ENCODE measurements at regions not wholly inside any gene's neighbourhood (a gene's known extent, or its start where the extent isn't known, plus 50 kb on each side); places are given as distances from the start of the nearest gene placed in this dataset.
A peak's percentile ranks its signal among the peaks of the same experiment; 100 is the strongest.
"Not testable (repeated sequence)": the region's sequence is repeated elsewhere in the genome, so short reads cannot be mapped to it uniquely, and the experiment has no call there.

DNA sequence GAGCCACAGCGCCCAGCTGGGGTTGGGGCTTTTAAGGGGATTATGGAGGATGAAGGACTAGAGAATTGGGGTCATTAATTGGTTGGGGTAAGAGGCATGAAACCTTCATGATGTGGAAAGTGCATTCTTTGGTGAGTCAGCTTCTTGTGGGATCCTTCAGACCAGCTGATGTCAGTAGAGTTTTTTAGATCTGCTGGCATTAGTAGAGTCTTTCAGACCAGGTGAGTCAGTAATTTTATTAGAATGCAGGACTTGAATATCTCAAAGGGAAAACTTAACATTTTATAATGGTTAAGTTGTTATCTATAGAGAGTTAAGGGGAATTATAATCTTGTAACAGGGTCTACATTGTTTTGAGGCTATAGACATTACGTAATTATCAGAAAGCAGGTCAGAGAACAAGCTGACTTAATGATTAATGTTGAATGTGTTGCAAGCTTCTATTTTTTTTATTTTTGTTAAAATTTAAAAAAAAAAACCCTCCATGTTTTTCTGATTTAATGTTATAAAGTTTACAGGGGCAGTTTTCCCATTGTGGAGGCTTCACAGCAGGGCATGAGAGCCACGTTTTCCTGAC, 160.9 kb upstream of the FMN2 start:
- no peak for DNase-seq (ENCODE audit: low spot score)

- DNase-seq (ENCODE audit: low spot score) = no peak
Observed at GRCh38 chr1:239931341-239931740, 160.3 kb upstream of the FMN2 start.

GRCh38 chr1:239939602-239940001, 152.1 kb upstream of the FMN2 start:
- no peak for DNase-seq (ENCODE audit: low spot score)

GRCh38 chr1:239943761-239944160, 147.9 kb upstream of the FMN2 start:
- no peak for DNase-seq (ENCODE audit: low spot score)

DNA sequence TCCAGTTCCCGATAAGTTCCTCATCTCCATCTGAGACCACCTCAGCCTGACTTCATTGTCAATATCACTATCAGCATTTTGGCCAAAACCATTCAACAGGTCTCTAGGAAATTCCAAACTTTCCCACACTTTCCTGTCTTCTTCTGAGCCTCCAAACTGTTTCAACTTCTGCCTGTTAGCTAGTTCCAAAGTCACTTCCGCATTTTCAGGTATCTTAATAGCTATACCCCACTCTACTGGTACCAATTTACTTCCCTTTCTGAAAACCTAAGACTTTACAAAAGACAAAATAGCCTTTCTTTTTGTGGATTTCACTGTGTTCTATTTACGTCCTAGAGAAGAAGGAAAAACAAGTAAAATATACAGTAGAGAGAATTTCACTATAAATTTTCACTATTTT, 147.0 kb upstream of the FMN2 start:
- peak; percentile 8 for DNase-seq (ENCODE audit: low spot score)

DNA sequence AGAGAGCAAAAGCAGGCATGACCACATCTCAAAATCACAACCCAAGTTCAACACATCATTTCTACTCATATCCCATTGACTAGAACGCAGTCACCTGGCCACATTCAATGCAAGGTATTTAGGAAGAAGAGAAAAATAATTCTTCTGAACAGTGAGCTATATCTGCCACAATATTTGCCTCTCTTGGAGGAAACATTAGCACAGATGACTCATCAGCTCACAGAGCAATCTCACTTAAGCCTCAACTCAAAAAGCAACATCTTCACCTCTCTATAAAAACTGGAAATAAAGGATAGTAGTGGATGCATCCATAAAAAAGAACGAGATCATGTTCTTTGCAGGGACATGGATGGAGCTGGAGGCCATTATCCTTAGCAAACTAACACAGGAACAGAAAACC, 143.9 kb upstream of the FMN2 start:
- DNase-seq (ENCODE audit: low spot score) = no peak

DNA sequence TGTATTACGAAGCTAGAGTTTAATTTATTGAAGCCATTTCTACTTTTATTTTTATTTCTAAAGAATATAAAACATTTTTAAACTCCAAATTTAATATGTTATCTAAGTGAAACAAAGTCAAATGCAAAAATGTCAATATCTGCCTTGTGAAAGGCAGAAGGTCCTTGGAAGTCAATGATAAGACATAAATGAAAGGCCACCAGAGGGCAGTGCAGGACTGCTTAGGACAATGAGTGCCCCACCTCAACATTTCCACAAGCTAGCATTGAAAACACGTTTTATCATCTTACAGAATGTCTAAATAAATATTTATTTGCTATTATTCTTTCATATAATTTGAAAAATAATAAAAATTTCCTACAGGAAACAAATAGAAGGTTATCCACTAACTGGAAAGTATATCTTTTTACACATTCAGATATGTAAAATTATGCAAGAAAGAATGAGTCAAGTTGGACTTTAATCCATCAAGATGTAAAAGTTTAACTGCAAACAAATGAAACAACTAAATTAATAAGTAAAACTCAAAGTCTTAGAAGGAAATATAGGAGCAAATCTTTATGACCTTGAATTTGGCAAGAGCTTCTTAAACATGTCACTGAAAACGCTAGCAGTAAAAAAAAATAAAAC, 140.1 kb upstream of the FMN2 start:
- DNase-seq (ENCODE audit: low spot score) = peak; percentile 70

DNA sequence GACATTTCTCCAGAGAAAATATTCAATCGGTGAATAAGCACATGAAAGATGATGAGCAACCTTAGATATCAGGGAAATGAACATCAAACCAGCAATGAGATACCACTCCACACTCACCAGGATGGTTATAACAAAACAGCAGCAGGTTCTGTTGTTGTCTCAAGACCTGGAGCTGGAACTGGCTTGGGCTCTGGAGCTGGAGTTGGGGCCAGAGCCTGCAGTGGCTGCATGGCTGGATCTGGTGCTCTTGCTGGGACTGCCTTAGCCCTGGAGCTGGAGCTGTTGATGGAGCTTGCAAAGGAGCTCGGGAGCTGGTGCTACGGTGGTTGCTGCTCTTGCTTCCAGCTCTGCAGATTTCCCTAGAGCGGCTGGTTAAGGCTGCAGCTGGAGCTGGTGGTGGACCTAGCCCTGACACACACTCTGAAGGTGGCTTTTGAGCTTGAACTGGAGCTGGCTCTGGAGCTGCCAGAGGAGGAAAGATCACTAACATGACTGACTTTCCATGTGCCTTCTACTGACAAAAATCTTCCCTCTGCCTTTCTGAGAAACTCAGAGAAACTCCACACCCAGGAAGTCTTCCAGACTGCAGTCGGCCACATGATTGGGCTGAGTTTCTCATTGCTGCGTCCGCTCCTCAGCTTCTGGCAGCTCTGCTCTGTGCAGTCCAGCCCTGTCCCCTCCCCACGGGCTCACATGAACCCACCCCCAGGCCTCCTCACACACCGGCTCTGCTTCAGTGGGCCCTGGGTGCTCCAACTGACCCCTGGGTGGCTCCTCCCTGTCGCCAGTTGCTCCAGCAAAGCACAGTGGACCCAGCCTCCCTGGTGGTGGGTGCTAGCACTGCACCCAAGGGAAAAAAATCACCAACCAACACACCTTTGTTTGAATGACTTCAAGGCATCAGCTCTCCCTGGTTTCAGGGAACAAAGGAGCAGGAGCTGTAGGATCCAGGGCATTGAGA, 139.1 kb upstream of the FMN2 start:
- DNase-seq (ENCODE audit: low spot score) = no peak

- no peak for DNase-seq (ENCODE audit: low spot score)
Observed at GRCh38 chr1:239954836-239955235, 136.8 kb upstream of the FMN2 start.

- no peak for DNase-seq (ENCODE audit: low spot score)
Observed at GRCh38 chr1:239955431-239955830, 136.3 kb upstream of the FMN2 start.

- no peak for DNase-seq (ENCODE audit: low spot score)
Observed at GRCh38 chr1:239956263-239956662, 135.4 kb upstream of the FMN2 start.

DNA sequence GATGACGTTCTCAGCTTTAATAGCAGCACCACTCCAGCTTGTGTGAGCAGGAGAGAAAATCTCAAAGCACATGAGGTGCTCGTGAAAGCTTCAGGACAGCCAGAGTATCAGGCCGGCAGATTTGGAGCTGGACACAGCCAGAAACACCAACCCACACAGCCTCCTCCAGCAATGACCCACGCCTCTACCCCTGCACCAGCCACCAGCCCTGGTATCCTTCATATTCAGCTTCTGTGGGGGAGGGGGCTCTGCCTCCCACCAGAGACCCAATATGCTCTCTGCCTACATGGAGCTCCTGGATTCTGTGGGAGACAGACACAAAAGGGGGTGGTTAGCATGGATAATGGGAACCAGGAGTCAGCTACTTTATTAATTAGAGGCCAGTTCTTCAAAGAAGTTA, 133.6 kb upstream of the FMN2 start:
- no peak for DNase-seq (ENCODE audit: low spot score)

DNA sequence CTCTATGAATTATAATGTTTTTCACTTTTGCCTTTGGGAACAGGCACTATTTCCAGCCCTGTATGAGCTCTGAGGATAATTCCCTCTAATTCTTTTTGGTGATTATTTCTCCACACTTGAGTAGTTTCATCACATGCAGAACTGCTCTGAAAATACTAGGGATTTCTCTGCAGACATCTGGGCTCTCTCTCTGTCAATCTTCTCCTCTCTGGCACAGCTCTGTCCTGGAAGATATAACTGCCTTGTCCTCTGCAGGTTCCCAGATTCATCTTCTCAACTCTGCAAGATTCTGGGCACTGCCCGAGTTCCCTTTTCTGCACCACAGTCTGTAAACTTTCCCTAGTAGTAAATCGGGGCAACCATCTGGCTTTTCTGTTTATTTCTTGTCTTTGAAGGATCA, 131.3 kb upstream of the FMN2 start:
- DNase-seq (ENCODE audit: low spot score) = no peak

DNA sequence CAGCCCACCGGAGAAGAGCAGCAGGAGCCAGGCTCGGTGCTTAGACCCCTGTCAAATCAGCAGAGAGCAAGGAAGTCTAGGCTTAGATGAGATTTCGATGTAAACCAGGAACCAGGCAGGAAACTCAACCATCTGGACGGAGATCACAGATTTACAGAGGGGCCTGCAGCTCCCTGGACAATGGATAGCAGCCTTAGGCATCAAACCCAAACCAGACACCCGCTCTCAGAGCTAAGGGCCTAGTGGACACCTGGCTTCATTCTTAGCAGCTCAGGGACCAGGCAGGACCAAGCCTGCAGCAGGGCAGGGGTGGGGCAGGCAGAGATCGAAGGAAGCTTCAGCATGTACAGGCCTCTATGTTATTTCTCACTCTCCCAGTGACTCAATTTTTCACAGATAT, 127.8 kb upstream of the FMN2 start:
- DNase-seq (ENCODE audit: low spot score) = no peak

DNA sequence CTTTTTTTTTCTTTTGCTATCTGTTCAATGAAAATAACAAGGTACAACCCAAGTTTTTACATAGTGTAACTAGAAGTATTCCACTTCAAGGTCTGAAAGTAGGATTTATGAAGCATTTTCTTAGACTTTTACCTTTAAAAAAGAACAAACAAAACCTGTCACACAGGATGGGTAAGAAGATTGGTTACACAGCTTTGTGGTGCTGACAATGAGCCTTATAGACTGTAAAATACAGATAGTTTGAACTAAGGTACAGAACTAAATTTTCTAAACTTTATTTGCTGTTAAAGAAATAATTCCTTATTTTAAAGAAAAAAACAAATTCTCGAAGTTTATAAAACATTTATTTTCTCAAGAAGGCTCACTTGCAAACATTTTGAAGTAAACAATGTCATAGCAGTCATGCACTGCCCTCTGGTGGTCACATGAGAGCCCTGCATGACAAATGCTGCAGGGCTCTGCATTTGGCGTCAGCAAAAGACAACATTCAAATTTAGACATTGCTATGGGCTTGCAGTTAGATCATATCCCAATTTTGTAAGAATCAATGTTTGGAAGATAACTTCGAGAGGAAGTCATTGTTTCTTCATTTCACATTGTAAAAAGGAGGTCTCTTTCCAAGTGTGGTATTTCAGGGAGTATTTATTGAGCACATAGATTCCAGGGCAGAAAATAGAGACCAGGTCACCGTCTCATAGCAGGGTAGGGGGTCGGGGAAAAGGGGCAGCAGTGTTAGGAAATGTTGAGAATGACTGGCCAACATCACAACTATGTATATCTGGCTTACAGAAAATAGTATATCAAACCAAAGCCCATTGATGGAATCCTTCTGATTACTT, 115.3 kb upstream of the FMN2 start:
- DNase-seq (ENCODE audit: low spot score) = peak; percentile 46

DNA sequence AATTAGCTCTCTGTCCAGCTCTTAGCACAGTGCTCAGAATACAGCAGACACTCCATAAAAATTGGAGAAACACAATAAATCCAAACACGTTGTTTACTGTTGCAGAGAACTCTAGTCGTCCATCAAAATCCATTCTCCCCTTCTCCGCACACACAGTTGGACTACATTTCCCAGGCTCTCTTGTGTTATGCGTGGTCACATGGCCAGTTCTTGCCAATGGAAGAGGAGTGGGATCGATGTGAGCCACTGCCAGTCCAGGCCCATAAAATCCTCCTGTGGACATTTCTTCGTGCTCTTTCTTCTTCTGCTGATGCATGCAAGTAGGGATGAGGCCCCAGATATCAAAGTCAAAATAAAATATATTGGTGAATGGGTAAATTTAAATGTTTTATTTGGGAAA, 114.3 kb upstream of the FMN2 start:
- DNase-seq (ENCODE audit: low spot score) = no peak

DNA sequence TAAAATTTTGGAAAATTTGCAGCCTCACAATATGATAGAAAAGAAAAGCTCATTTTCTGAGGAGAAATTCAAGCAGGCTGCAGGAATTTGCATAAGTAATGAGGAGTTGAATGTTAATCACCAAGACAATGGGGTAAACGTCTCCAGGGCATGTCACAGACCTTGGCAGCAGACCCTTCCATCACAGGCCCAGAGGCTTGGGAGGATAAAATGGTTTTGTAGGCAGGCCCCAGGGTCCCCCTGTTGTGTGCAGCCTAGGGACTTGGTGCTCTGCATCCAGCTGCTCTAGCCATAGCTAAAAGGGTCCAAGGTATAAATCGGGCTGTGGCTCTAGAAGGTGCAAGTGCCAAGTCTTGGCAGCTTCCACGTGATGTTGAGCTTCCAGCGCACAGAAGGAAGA, 112.2 kb upstream of the FMN2 start:
- DNase-seq (ENCODE audit: low spot score) = no peak

- DNase-seq (ENCODE audit: low spot score) = no peak
Observed at GRCh38 chr1:239982762-239983161, 108.9 kb upstream of the FMN2 start.

DNA sequence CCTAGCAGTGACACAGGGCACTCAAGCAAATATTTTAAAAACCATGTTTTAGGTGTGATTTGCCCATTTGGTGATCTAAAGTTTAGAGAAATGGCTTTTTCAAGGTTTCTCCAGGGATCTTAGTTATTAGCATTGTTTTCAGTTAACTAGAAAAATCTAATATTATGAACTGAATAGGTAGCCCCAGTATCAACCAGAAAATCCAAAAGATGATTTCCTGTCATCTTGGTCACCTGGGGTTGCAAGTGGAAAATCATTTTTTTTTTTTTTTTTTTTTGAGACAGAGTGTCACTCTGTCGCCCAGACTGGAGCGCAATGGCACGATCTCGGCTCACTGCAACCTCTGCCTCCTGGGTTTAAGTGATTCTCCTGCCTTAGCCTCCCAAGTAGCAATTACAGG, 106.6 kb upstream of the FMN2 start:
- no peak for DNase-seq (ENCODE audit: low spot score)

DNA sequence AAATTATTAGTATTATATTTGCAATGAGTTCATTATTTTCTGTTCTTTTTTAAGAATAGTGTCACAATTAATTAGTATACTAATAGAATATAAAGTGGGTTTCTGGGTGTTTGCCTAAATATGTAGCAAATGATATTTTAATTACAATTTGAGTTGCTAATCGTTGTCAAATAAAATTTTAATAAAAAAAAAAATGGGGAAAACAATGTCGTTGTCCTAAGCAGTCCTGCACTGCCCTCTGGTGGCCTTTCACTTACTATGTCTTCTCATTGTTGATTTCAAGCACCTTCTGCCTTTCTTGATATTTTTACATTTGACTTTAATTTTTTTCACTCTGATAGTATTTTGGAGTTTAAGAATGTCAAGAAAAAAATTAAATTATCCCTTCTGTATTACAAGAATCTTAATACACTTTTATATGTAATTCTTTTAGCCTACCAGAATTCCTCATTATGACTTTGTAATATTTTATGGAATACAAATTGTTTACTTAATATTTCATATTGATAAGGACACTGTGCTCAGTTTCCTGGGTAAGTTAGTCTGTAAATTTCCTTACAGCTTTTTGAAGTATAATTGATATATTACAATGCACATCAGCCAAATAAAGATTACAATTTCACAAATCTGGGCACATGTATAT, 104.5 kb upstream of the FMN2 start:
- peak; percentile 16 for DNase-seq (ENCODE audit: low spot score)

DNA sequence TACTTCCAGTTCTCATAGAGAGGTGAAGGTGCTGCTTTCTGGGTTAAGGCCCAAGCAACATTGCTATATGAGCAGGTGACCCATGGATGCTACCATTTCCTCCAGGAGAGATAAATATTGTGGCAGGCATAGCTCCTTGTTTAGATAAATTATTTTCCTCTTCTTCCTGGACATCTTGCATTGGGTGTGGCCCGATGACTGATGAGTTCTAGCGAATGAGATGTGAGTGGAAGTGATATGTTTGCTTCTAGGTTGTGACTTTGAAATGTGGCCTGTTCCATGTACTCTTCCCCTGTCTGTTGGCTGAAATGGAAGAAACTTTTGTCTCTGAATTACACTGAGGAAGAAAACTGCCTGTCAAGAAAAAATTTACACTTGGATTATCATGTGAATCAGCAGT, 101.7 kb upstream of the FMN2 start:
- DNase-seq (ENCODE audit: low spot score) = no peak

- not testable (repeated sequence) for DNase-seq (ENCODE audit: low spot score)
Observed at GRCh38 chr1:239992566-239992965, 99.1 kb upstream of the FMN2 start.
